ENCODE measurements at regions not wholly inside any gene's neighbourhood (a gene's known extent, or its start where the extent isn't known, plus 50 kb on each side); places are given as distances from the start of the nearest gene placed in this dataset.
"Not testable (repeated sequence)": the region's sequence is repeated elsewhere in the genome, so short reads cannot be mapped to it uniquely, and the experiment has no call there.

- ChIA-PET POLR2A (no interaction called here), CTCF (no interaction called here)
- no peak for DNase-seq (ENCODE audit: extremely low spot score)
- TF ChIP-seq CTCF (IDR thresholded peaks at IDR 0.05; ENCODE audit: control extremely low read depth, extremely low read depth, low read depth, missing control alignments) = no peak
Observed at GRCh38 chr5:126274076-126274762, 149.0 kb upstream of the GRAMD2B start.

GRCh38 chr5:126274763-126275125, 148.5 kb upstream of the GRAMD2B start:
- no peak for TF ChIP-seq CTCF (IDR thresholded peaks at IDR 0.05; ENCODE audit: control extremely low read depth, extremely low read depth, low read depth, missing control alignments)
- ChIA-PET POLR2A (no interaction called here), CTCF (no interaction called here)
- DNase-seq (ENCODE audit: extremely low spot score) = no peak

GRCh38 chr5:126277762-126278161, 145.4 kb upstream of the GRAMD2B start:
- DNase-seq (ENCODE audit: extremely low spot score) = no peak
- POLR2A ChIA-PET = no interaction called here
- TF ChIP-seq CTCF (IDR thresholded peaks at IDR 0.05; ENCODE audit: control extremely low read depth, extremely low read depth, low read depth, missing control alignments) = no peak
- CTCF ChIA-PET = no interaction called here

- TF ChIP-seq CTCF (IDR thresholded peaks at IDR 0.05; ENCODE audit: control extremely low read depth, extremely low read depth, low read depth, missing control alignments) = no peak
- ChIA-PET POLR2A (no interaction called here), CTCF (interaction anchor here (1.1 kb wide), 1 partner anchor 10 kb away, joined by 3 read pairs; no protein-coding TSS in a partner anchor)
- no peak for DNase-seq (ENCODE audit: extremely low spot score)
Observed at GRCh38 chr5:126280343-126280742, 142.9 kb upstream of the GRAMD2B start.

GRCh38 chr5:126280846-126281245, 142.4 kb upstream of the GRAMD2B start:
- TF ChIP-seq CTCF (IDR thresholded peaks at IDR 0.05; ENCODE audit: control extremely low read depth, extremely low read depth, low read depth, missing control alignments) = no peak
- no peak for DNase-seq (ENCODE audit: extremely low spot score)
- ChIA-PET POLR2A (no interaction called here), CTCF (interaction anchor here (1.1 kb wide), 1 partner anchor 10 kb away, joined by 3 read pairs; no protein-coding TSS in a partner anchor)

- POLR2A ChIA-PET = no interaction called here
- DNase-seq (ENCODE audit: extremely low spot score) = no peak
- no peak for TF ChIP-seq CTCF (IDR thresholded peaks at IDR 0.05; ENCODE audit: control extremely low read depth, extremely low read depth, low read depth, missing control alignments)
- CTCF ChIA-PET = no interaction called here
Observed at GRCh38 chr5:126284977-126285696, 138.1 kb upstream of the GRAMD2B start.

- DNase-seq (ENCODE audit: extremely low spot score); POLR2A ChIA-PET; CTCF ChIA-PET: not testable (repeated sequence)
Observed at GRCh38 chr5:126296121-126296520, 127.1 kb upstream of the GRAMD2B start.

All from GM10248 (cell line).